ENCODE measurements at regions not wholly inside any gene's neighbourhood (a gene's known extent, or its start where the extent isn't known, plus 50 kb on each side); places are given as distances from the start of the nearest gene placed in this dataset.
"Not testable (repeated sequence)": the region's sequence is repeated elsewhere in the genome, so short reads cannot be mapped to it uniquely, and the experiment has no call there.

- no peaks in the 10 kb centered on the region for H3K9me3 ChIP-seq
- H3K4me3 ChIP-seq: no peak overlapping the region
- H3K36me3 ChIP-seq: no peaks in the 10 kb centered on the region
- no peak for DNase-seq
- no peaks in the 10 kb centered on the region for H3K27me3 ChIP-seq
- H3K4me1 ChIP-seq: no peaks in the 10 kb centered on the region
- TF ChIP-seq POLR2A (IDR thresholded peaks at IDR 0.05) (no peak), CTCF (IDR thresholded peaks at IDR 0.05) (no peak)
- no peak overlapping the region for H3K27ac ChIP-seq
Measured at GRCh38 chr2:122804494-122804893, 1049.0 kb downstream of the TSN start.

GRCh38 chr2:122805346-122805745, 1049.9 kb downstream of the TSN start:
- H3K27me3 ChIP-seq: no peaks in the 10 kb centered on the region
- H3K27ac ChIP-seq: no peak overlapping the region
- H3K36me3 ChIP-seq: no peaks in the 10 kb centered on the region
- H3K4me1 ChIP-seq: no peaks in the 10 kb centered on the region
- no peak overlapping the region for H3K4me3 ChIP-seq
- no peaks in the 10 kb centered on the region for H3K9me3 ChIP-seq
- TF ChIP-seq POLR2A (IDR thresholded peaks at IDR 0.05): no peak
- no peak for TF ChIP-seq CTCF (IDR thresholded peaks at IDR 0.05)
- DNase-seq: no peak

DNA sequence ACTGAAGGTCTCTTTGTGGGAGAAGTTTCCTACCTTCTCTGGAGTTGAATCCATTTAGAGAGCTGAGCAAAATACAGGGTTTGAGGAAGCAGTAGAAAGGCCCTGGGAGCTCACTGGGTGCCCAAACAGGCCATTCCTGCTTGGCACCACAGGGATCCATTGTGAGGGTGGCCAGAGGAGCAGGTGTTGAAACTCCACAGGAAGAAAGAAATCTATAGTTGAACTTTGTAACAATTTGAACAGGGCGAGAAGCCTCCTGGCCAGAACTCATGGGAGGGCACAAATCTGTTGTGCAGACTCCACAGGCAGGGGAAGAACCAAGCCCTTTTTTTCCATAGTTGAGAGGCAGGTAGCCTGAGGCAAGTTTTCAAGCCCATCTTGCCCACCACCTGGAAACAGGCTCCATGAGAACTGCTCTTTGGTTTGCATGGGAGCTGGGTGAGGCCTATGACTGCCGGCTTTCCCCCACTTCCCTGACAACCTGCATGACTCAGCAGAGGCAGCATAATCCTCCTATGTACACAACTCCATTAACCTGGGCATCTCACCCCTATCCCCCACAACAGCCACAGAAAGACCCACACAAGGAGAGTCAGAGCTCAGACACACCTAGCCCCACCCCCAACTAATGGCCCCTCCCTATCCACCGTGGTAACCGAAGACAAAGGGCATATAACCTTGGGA, 1053.0 kb downstream of the TSN start:
- Histone ChIP-seq H3K27me3 (no peaks in the 10 kb centered on the region), H3K36me3 (no peaks in the 10 kb centered on the region), H3K9me3 (no peaks in the 10 kb centered on the region), H3K4me1 (no peaks in the 10 kb centered on the region), H3K27ac (no peak overlapping the region), H3K4me3 (no peak overlapping the region)
- TF ChIP-seq POLR2A (IDR thresholded peaks at IDR 0.05): no peak
- no peak for TF ChIP-seq CTCF (IDR thresholded peaks at IDR 0.05)
- DNase-seq: no peak

DNA sequence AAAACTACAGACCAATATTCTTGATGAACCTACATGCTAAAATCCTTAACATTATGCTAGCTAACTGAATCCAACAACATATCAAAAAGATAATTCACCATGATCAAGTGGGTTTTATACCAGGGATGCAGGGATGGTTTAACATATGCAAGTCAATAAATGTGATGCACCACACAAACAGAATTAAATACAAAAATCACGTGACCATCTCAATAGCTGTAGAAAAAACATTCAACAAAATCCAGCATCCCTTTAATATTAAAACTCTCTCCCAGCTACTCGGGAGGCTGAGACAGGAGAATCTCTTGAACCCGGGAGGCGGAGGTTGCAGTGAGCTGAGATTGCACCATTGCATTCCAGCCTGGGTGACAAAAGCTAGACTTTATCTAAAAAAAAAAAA, 1056.8 kb downstream of the TSN start:
- H3K4me1 ChIP-seq, H3K27me3 ChIP-seq, H3K4me3 ChIP-seq, H3K36me3 ChIP-seq, H3K9me3 ChIP-seq, DNase-seq, H3K27ac ChIP-seq: not testable (repeated sequence)

- no peaks in the 10 kb centered on the region for H3K27me3 ChIP-seq
- H3K36me3 ChIP-seq: no peaks in the 10 kb centered on the region
- TF ChIP-seq POLR2A (IDR thresholded peaks at IDR 0.05): no peak
- no peak for TF ChIP-seq CTCF (IDR thresholded peaks at IDR 0.05)
- H3K4me3 ChIP-seq: no peak overlapping the region
- H3K4me1 ChIP-seq: no peaks in the 10 kb centered on the region
- no peak for DNase-seq
- H3K27ac ChIP-seq: no peak overlapping the region
- H3K9me3 ChIP-seq: no peaks in the 10 kb centered on the region
Measured at GRCh38 chr2:122815120-122815519, 1059.7 kb downstream of the TSN start.

DNA sequence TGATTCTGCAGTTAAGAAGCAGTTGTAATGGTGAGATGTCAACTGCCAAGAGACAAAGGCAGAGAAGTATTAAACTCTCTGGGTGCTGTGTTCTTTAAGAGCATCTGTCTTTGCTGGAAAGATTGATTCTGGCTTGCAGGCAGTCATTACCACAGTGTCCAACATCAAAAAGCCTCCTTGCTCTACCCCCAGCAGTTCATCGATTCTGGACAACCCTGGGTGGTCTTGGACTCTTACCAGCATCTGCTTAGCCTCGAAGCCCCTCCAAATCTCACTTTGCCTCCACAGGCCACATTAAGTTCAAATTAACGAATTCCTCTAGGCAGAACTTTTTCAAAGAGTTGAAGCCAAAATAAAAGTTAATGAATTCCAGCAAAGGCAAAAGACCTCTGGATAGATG, 1061.4 kb downstream of the TSN start:
- TF ChIP-seq CTCF (IDR thresholded peaks at IDR 0.05) (no peak), POLR2A (IDR thresholded peaks at IDR 0.05) (no peak)
- Histone ChIP-seq H3K4me3 (no peak overlapping the region), H3K4me1 (no peaks in the 10 kb centered on the region), H3K36me3 (no peaks in the 10 kb centered on the region), H3K9me3 (no peaks in the 10 kb centered on the region), H3K27me3 (no peaks in the 10 kb centered on the region), H3K27ac (no peak overlapping the region)
- DNase-seq: no peak

Data from Peyer's patch (tissue), 4 donors.